Stomach (tissue), 8 donors: ENCODE measurements at regions not wholly inside any gene's neighbourhood (a gene's known extent, or its start where the extent isn't known, plus 50 kb on each side); places are given as distances from the start of the nearest gene placed in this dataset.

Experiments
- DNase-seq, 2 donors: peaks; one replicate each; pipeline versions ENCODE4 v3.0.0 to v3.0.0-alpha.2; 2013 to 2019
- H3K27ac ChIP-seq, 5 donors: fragments of 200-600 bp in 4 of 5; sonication (generic) in 4 of 5; one replicate each; pipeline ENCODE4 v1.5.1; 2013 to 2019; ENCODE audit warnings: mild to moderate bottlenecking in 1 of 5, moderate library complexity in 1 of 5
- H3K27me3 ChIP-seq, 3 donors: fragments of 200-600 bp; sonication (generic); one replicate each; pipeline ENCODE4 v1.5.1; 2017 to 2019; ENCODE audit warnings: mixed run types in 1 of 3
- H3K36me3 ChIP-seq, 4 donors: fragments of 200-600 bp; sonication (generic); 1 replicate in 3 of 4; 2 replicates in 1 of 4; pipeline ENCODE4 v1.5.1; 2016 to 2019
- H3K4me1 ChIP-seq, 4 donors: fragments of 200-600 bp; sonication (generic); one replicate each; pipeline ENCODE4 v1.5.1; 2016 to 2019
- H3K4me3 ChIP-seq, 4 donors: fragments of 200-600 bp; sonication (generic) in 3 of 4; one replicate each; pipeline ENCODE4 v1.5.1; 2016 to 2019; ENCODE audit warnings: mild to moderate bottlenecking in 1 of 4
- H3K9me3 ChIP-seq, 4 donors: fragments of 200-600 bp; sonication (generic); one replicate each; pipeline ENCODE4 v1.5.1; 2016 to 2019
- CTCF ChIP-seq, 7 experiments: fragments of 450-650 bp in 4 of 7; fragments of 200-600 bp in 3 of 7; sonication (generic) in 3 of 7; IDR thresholded peaks; one replicate each; pipeline ENCODE4 v1.5.1; 2016 to 2019; ENCODE audit warnings: antibody characterized with exemption in 7 of 7, control low read depth in 2 of 7, mild to moderate bottlenecking in 1 of 7
- EP300 ChIP-seq: sonication (generic); formaldehyde crosslinking; IDR thresholded peaks from one replicate; pipeline ENCODE4 v1.6.1; 2017; ENCODE audit warnings: antibody characterized with exemption
- POLR2A ChIP-seq, 4 donors: fragments of 450-650 bp; IDR thresholded peaks; one replicate each; pipeline ENCODE4 v1.6.1; 2016; ENCODE audit warnings: antibody characterized with exemption in 4 of 4, control low read depth in 2 of 4, mild to moderate bottlenecking in 1 of 4, moderate library complexity in 1 of 4
- POLR2AphosphoS5 ChIP-seq, 3 donors: sonication (generic); formaldehyde crosslinking; IDR thresholded peaks; one replicate each; pipeline ENCODE4 v1.6.1; 2016; ENCODE audit warnings: antibody characterized with exemption in 3 of 3
- WGBS, 5 donors: extraction: QIAGEN DNeasy Blood & Tissue Kit in 3 of 5; methylation state at CpG; one replicate each; pipeline versions ENCODE4 v1.1.5 to v1.1.7; 2013 to 2018; 5-methylcytosine and 5-hydroxymethylcytosine counted together
- intact Hi-C: fragments of 100-400 bp; cut with DNase I; formaldehyde crosslinking; loops from one replicate; pipeline ENCODE4 v1.15.1; 2023; ENCODE audit warnings: low total_unique reads
- donor health status: healthy with polysubstance abuse.
- donor health status: Bipolar disorder and iron deficiency.
- donor health status: healthy.

- intact Hi-C loops = no loop called here
- WGBS, 5 donors = 86 to 96% (median 90%) methylated on average over 3 of the region's 3 CpGs
- TF ChIP-seq POLR2A (IDR thresholded peaks at IDR 0.05) (no peak), CTCF (IDR thresholded peaks at IDR 0.05) (no peak), POLR2AphosphoS5 (IDR thresholded peaks at IDR 0.05) (no peak), EP300 (no peak)
- no peak overlapping the region for H3K27ac ChIP-seq
- H3K9me3 ChIP-seq = peaks cover 0 to 5% (median 0%) of the 10 kb centered on the region in 4 donors
- H3K36me3 ChIP-seq = no peaks in the 10 kb centered on the region
- no peaks in the 10 kb centered on the region for H3K27me3 ChIP-seq
- no peak for DNase-seq
- H3K4me1 ChIP-seq = no peaks in the 10 kb centered on the region
- no peak overlapping the region for H3K4me3 ChIP-seq
These were observed 64.0 kb upstream of the TMEM72 start for GRCh38 chr10:44847110-44847509.

GRCh38 chr10:44848211-44848610 is 62.9 kb upstream of the TMEM72 start:
- no peak overlapping the region for H3K27ac ChIP-seq
- no peak overlapping the region for H3K4me3 ChIP-seq
- 85 to 92% (median 89%) methylated on average over 4 of the region's 4 CpGs for WGBS, 5 donors
- H3K36me3 ChIP-seq = no peaks in the 10 kb centered on the region
- H3K27me3 ChIP-seq = no peaks in the 10 kb centered on the region
- no peak for TF ChIP-seq EP300
- no peak for TF ChIP-seq POLR2A (IDR thresholded peaks at IDR 0.05)
- TF ChIP-seq POLR2AphosphoS5 (IDR thresholded peaks at IDR 0.05) = no peak
- no peak for TF ChIP-seq CTCF (IDR thresholded peaks at IDR 0.05)
- H3K4me1 ChIP-seq = no peaks in the 10 kb centered on the region
- peaks cover 0 to 5% (median 0%) of the 10 kb centered on the region in 4 donors for H3K9me3 ChIP-seq
- intact Hi-C loops = no loop called here
- no peak for DNase-seq

GRCh38 chr10:44849936-44850335 is 61.2 kb upstream of the TMEM72 start:
- no peak for DNase-seq
- H3K27ac ChIP-seq = no peak overlapping the region
- no peak overlapping the region for H3K4me3 ChIP-seq
- no peaks in the 10 kb centered on the region for H3K4me1 ChIP-seq
- 80 to 98% (median 96%) methylated on average over 2 of the region's 2 CpGs for WGBS, 5 donors
- TF ChIP-seq CTCF (IDR thresholded peaks at IDR 0.05) (no peak), POLR2AphosphoS5 (IDR thresholded peaks at IDR 0.05) (no peak), EP300 (no peak), POLR2A (IDR thresholded peaks at IDR 0.05) (no peak)
- peaks cover 0 to 6% (median 0%) of the 10 kb centered on the region in 3 donors for H3K27me3 ChIP-seq
- intact Hi-C loops = loop anchor here (10.0 kb wide), 1 partner anchor 455 kb away; no protein-coding TSS in a partner anchor
- H3K9me3 ChIP-seq = peaks cover 0 to 5% (median 0%) of the 10 kb centered on the region in 4 donors
- no peaks in the 10 kb centered on the region for H3K36me3 ChIP-seq

- Histone ChIP-seq H3K4me1 (no peaks in the 10 kb centered on the region), H3K4me3 (no peak overlapping the region), H3K36me3 (no peaks in the 10 kb centered on the region), H3K27me3 (peaks cover 0 to 6% (median 0%) of the 10 kb centered on the region in 3 donors), H3K9me3 (peaks cover 0 to 5% (median 0%) of the 10 kb centered on the region in 4 donors), H3K27ac (no peak overlapping the region)
- no peak for DNase-seq
- intact Hi-C loops = loop anchor here (10.0 kb wide), 1 partner anchor 456 kb away; no protein-coding TSS in a partner anchor
- TF ChIP-seq CTCF (IDR thresholded peaks at IDR 0.05) (no peak), POLR2AphosphoS5 (IDR thresholded peaks at IDR 0.05) (no peak), POLR2A (IDR thresholded peaks at IDR 0.05) (no peak)
- 75 to 82% (median 79%) methylated on average over 8 of the region's 8 CpGs for WGBS, 5 donors
These were observed 60.7 kb upstream of the TMEM72 start for GRCh38 chr10:44850356-44850934.
